ENCODE measurements at regions not wholly inside any gene's neighbourhood (a gene's known extent, or its start where the extent isn't known, plus 50 kb on each side); places are given as distances from the start of the nearest gene placed in this dataset.

GRCh38 chr6:66931787-66932186 lies 1224.8 kb upstream of the EYS start:
- Histone ChIP-seq H3K36me3 (replicated peaks; ENCODE audit: insufficient read depth, low read depth) (no peaks in the 10 kb centered on the region), H3K79me2 (no peaks in the 10 kb centered on the region), H3K9me2 (replicated peaks; ENCODE audit: insufficient read depth) (no peaks in the 10 kb centered on the region), H3K9me3 (ENCODE audit: low read depth) (peaks cover under 1% of the 10 kb centered on the region), H3K4me1 (ENCODE audit: insufficient read depth) (no peaks in the 10 kb centered on the region), H3K4me2 (no peak overlapping the region), H3K4me3 (no peak overlapping the region), H2AFZ (no peak overlapping the region), H3K27ac (no peak overlapping the region), H4K20me1 (ENCODE audit: insufficient read depth, poor library complexity, severe bottlenecking) (no peaks in the 10 kb centered on the region), H3K27me3 (no peaks in the 10 kb centered on the region)
- no peak for DNase-seq (ENCODE audit: low spot score)
- TF ChIP-seq CTCF (IDR thresholded peaks at IDR 0.05; ENCODE audit: poor library complexity) (no peak), EZH2phosphoT487 (IDR thresholded peaks at IDR 0.05; ENCODE audit: low read depth, severe bottlenecking, unreplicated experiment) (no peak), EZH2 (IDR thresholded peaks at IDR 0.05; ENCODE audit: borderline replicate concordance) (no peak)
- WGBS (ENCODE audit: low lambda C conversion rate, missing lambda C conversion rate): 81% methylated on average over 2 of the region's 2 CpGs

GRCh38 chr6:66930559-66931290 lies 1223.7 kb upstream of the EYS start:
- Histone ChIP-seq H3K4me2 (no peak overlapping the region), H4K20me1 (ENCODE audit: insufficient read depth, poor library complexity, severe bottlenecking) (no peaks in the 10 kb centered on the region), H3K27ac (no peak overlapping the region), H3K27me3 (no peaks in the 10 kb centered on the region), H3K36me3 (replicated peaks; ENCODE audit: insufficient read depth, low read depth) (no peaks in the 10 kb centered on the region), H3K4me1 (ENCODE audit: insufficient read depth) (no peaks in the 10 kb centered on the region), H3K4me3 (no peak overlapping the region), H2AFZ (no peak overlapping the region), H3K9me2 (replicated peaks; ENCODE audit: insufficient read depth) (no peaks in the 10 kb centered on the region), H3K9me3 (ENCODE audit: low read depth) (peaks cover 5% of the 10 kb centered on the region), H3K79me2 (no peaks in the 10 kb centered on the region)
- WGBS (ENCODE audit: low lambda C conversion rate, missing lambda C conversion rate): 74% methylated on average over 2 of the region's 2 CpGs
- TF ChIP-seq CTCF (IDR thresholded peaks at IDR 0.05; ENCODE audit: poor library complexity): no peak
- no peak for TF ChIP-seq EZH2 (IDR thresholded peaks at IDR 0.05; ENCODE audit: borderline replicate concordance)
- no peak for TF ChIP-seq EZH2phosphoT487 (IDR thresholded peaks at IDR 0.05; ENCODE audit: low read depth, severe bottlenecking, unreplicated experiment)
- no peak for DNase-seq (ENCODE audit: low spot score)

GRCh38 chr6:66926060-66926459 lies 1219.0 kb upstream of the EYS start:
- H3K36me3 ChIP-seq (replicated peaks; ENCODE audit: insufficient read depth, low read depth): no peaks in the 10 kb centered on the region
- H3K4me2 ChIP-seq: no peak overlapping the region
- no peak overlapping the region for H3K27ac ChIP-seq
- WGBS (ENCODE audit: low lambda C conversion rate, missing lambda C conversion rate): 89% methylated on average over 5 of the region's 5 CpGs
- H3K4me3 ChIP-seq: no peak overlapping the region
- no peaks in the 10 kb centered on the region for H3K27me3 ChIP-seq
- no peaks in the 10 kb centered on the region for H3K4me1 ChIP-seq (ENCODE audit: insufficient read depth)
- H3K9me3 ChIP-seq (ENCODE audit: low read depth): peaks cover 5% of the 10 kb centered on the region
- H4K20me1 ChIP-seq (ENCODE audit: insufficient read depth, poor library complexity, severe bottlenecking): no peaks in the 10 kb centered on the region
- TF ChIP-seq CTCF (IDR thresholded peaks at IDR 0.05; ENCODE audit: poor library complexity): no peak
- no peak for TF ChIP-seq EZH2 (IDR thresholded peaks at IDR 0.05; ENCODE audit: borderline replicate concordance)
- TF ChIP-seq EZH2phosphoT487 (IDR thresholded peaks at IDR 0.05; ENCODE audit: low read depth, severe bottlenecking, unreplicated experiment): no peak
- no peaks in the 10 kb centered on the region for H3K79me2 ChIP-seq
- DNase-seq (ENCODE audit: low spot score): no peak
- H2AFZ ChIP-seq: no peak overlapping the region
- no peaks in the 10 kb centered on the region for H3K9me2 ChIP-seq (replicated peaks; ENCODE audit: insufficient read depth)

Data from hepatocyte (in vitro differentiated cells).